HG03280 (cell line): ENCODE measurements at regions not wholly inside any gene's neighbourhood (a gene's known extent, or its start where the extent isn't known, plus 50 kb on each side); places are given as distances from the start of the nearest gene placed in this dataset.
"Not testable (repeated sequence)": the region's sequence is repeated elsewhere in the genome, so short reads cannot be mapped to it uniquely, and the experiment has no call there.

Source experiments
- ATAC-seq: cut with Tn5 transposase; IDR thresholded peaks from one replicate; pipeline ENCODE4 v1.9.1; 2021; ENCODE audit warnings: mild to moderate bottlenecking, moderate library complexity; ENCODE audit not compliant: unreplicated experiment

DNA sequence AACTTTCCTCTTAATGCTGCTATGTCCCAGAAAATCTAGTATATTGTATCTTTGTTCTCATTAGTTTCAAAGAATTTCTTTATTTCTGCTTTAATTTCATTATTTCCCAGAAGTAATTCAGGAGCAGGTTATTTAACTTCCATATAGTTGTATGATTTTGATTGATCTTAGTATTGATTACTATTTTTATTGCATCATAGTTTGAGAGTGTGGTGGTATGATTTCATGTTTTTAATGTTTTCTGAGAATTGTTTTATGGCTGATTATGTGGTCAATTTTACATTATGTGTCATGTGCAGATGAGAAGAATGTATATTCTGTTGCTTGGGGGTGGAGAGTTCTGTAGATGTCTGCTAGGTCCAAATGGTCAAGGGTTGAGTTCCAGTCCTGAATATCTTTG is 425.6 kb upstream of the RORB start:
- ATAC-seq, result no peak

GRCh38 chr9:74073897-74074296 is 423.2 kb upstream of the RORB start:
- no peak for ATAC-seq

- no peak for ATAC-seq
Measured at GRCh38 chr9:74078647-74079046, 418.5 kb upstream of the RORB start.

GRCh38 chr9:74080652-74081051 is 416.5 kb upstream of the RORB start:
- ATAC-seq, result not testable (repeated sequence)

GRCh38 chr9:74083681-74084433 is 413.3 kb upstream of the RORB start:
- ATAC-seq, result no peak

DNA sequence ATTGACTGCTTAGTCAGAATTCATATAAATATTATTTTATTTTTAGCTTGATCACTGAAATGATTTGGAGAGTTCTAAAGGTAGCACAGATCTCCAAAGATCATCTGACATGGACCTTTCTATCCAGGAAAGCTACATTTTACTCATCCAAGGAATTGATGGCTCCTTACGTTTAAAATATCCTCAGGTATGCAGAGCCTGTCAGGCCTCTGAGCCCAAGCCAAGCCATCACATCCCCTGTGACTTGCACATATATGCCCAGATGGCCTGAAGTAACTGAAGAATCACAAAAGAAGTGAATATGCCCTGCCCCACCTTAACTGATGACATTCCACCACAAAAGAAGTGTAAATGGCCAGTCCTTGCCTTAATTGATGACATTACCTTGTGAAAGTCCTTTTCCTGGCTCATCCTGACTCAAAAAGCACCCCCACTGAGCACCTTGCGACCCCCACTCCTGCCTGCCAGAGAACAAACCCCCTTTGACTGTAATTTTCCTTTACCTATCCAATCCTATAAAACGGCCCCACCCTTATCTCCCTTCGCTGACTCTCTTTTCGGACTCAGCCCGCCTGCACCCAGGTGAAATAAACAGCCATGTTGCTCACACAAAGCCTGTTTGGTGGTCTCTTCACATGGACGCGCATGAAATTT is 411.6 kb upstream of the RORB start:
- not testable (repeated sequence) for ATAC-seq

GRCh38 chr9:74090921-74091320 is 406.2 kb upstream of the RORB start:
- not testable (repeated sequence) for ATAC-seq

- ATAC-seq, result no peak
Measured at GRCh38 chr9:74092491-74092834, 404.7 kb upstream of the RORB start.

GRCh38 chr9:74094037-74094436 is 403.1 kb upstream of the RORB start:
- not testable (repeated sequence) for ATAC-seq

- no peak for ATAC-seq
Measured at GRCh38 chr9:74094766-74095165, 402.4 kb upstream of the RORB start.

DNA sequence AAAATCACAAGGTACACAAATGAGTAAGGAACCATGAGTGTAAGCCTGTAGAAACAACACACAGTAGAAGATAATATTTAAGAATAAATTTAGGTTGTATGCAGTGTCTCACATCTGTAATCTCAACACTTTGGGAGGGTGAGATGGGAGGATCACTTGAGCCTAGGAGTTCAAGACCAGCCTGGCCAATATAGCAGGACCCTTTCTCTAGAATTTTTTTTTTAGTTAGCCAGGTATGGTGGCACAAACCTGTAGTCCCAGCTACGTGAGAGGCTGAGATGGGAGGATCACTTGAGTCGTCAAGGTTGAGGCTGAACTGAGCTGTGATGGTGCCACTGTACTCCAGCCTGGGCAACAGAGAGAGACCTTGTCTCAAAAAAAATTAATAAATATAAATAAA is 401.2 kb upstream of the RORB start:
- no peak for ATAC-seq

- ATAC-seq, result no peak
Measured at GRCh38 chr9:74096420-74096819, 400.7 kb upstream of the RORB start.

DNA sequence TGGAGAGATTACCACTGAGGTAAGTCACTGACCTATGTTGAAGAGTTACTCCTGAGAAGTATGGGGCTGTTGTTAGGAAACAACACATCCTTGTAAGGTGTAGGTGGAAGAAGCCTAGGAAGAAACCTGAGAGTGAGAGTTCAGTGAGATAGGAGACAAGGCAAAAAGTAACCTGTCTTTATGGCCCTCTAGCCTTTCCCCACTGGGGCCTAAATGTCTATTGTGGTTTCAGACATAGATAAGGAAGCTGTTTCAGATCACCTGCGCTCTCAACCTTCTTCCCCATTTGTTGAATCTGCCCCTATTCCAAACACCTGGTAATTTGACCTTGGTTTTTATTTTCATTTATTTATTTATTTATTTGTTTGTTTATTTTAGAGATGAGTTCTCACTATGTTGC is 397.1 kb upstream of the RORB start:
- no peak for ATAC-seq

GRCh38 chr9:74102148-74102547 is 395.0 kb upstream of the RORB start:
- ATAC-seq, result not testable (repeated sequence)

GRCh38 chr9:74102702-74103101 is 394.4 kb upstream of the RORB start:
- ATAC-seq, result no peak

DNA sequence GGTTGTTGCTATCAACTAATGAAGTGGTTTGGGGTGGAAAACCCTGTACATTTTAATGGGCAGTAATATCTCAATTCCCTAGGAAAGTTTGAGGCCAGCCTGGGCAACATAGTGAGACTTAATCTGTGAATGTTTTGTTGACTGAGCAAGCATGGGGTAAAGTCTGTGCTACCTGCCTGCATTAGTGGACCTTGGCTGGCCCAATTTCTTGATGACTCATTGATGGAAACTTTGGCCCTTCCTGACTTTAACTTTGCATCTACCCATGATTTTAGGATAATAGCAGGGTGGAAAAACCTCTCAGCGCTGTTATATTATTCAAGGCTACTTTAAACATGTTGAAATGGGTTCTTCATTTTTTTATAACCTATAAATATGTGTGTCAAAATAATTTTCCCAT is 389.4 kb upstream of the RORB start:
- ATAC-seq, result no peak

GRCh38 chr9:74115976-74116375 is 381.2 kb upstream of the RORB start:
- no peak for ATAC-seq

DNA sequence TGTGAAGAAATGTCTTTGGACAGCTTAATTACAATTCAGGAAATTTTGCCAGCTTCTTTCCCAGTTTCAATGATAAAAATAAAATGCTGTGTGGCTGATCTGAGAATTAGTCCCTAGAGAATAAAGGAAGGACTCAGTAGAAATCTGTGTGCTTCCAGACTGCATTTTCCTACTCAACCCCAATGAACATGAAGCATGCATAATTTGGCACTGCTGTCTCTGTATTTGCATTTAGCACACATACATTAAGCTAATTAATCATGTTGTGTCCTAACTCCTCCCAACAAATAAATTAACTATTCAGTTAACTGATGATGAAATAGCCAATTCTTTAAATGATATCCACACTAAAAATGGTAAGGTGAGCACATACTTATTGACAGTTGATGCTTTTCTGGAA is 380.0 kb upstream of the RORB start:
- no peak for ATAC-seq

DNA sequence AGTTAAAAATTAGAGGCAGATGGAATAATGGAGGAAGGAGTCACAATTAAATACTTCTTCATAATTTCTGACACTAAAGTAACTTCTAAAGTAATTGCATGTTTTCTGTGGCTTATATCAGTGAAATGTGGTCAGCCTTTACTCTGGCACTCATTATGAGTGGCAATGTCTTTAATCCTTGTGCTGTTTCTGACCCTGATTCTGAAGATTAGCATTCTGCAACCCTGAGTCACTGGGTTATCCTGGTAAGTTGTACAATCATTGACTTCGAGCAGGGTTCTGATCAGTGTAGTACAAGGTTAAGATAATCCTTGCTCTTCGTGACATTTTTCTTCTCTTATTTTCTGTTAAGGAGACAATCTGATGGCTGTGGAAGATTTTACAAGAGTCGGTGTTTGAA is 379.4 kb upstream of the RORB start:
- no peak for ATAC-seq

DNA sequence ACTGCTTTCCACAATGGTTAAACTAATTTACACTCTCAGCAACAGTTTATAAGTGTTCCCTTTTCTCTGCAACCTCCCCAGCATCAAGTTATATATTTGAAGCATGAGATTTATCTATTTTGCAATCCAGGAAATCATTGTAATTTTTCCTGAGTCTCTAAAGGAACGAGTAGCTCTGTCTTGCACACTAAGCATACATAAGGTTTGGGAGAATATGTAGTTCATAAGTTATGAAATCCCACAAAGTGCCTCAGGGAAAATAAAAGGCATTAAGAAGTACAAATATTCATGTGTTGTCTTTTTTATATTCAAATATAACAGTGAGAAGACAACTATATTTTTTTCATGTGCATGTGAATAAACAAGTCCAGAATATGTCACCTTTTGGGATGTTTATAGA is 377.1 kb upstream of the RORB start:
- ATAC-seq, result no peak

GRCh38 chr9:74120470-74120869 is 376.7 kb upstream of the RORB start:
- ATAC-seq, result no peak

- ATAC-seq, result no peak
Measured at GRCh38 chr9:74122216-74122615, 374.9 kb upstream of the RORB start.

DNA sequence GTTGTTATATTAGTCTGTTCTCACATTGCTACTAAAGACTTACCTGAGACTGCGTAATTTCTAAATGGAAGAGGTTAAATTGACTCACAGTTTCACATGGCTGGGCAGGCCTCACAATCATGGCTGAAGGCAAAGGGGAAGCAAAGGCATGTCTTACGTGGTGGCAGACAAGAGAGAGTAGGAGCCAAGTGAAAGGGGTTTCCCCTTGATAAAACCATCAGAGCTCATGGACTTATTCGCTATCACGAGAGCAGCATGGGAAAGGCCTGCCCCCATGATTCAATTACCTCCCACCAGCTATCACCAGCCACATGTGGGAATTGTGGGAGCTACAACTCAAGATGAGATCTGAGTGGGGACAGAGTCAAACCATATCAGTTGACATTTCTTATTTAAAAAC is 374.5 kb upstream of the RORB start:
- no peak for ATAC-seq
